ENCODE measurements at regions not wholly inside any gene's neighbourhood (a gene's known extent, or its start where the extent isn't known, plus 50 kb on each side); places are given as distances from the start of the nearest gene placed in this dataset.

GRCh38 chr12:71021491-71021890 is 101.0 kb upstream of the PTPRR start:
- H3K27me3 ChIP-seq (replicated peaks; ENCODE audit: control insufficient read depth, insufficient read depth, low read length), result no peaks in the 10 kb centered on the region
- POLR2A ChIA-PET, result no interaction called here
- intact Hi-C loops (cut with micrococcal nuclease; ENCODE audit: unreplicated experiment), result loop anchor here (10.0 kb wide), 1 partner anchor 373 kb away; no protein-coding TSS in a partner anchor
- H3K9me3 ChIP-seq, result no peaks in the 10 kb centered on the region
- TF ChIP-seq CTCF (IDR thresholded peaks at IDR 0.05; ENCODE audit: insufficient read depth in 1 of 2, low read depth in 1 of 2, low read length in 1 of 2, severe bottlenecking in 1 of 2, unreplicated experiment in 1 of 2), result no peak
- H3K4me1 ChIP-seq, result peaks cover 31% of the 10 kb centered on the region
- H3K9me3 Mint-ChIP-seq (ENCODE audit: unreplicated experiment), result peaks cover 12% of the 10 kb centered on the region
- no peaks in the 10 kb centered on the region for H3K36me3 Mint-ChIP-seq (ENCODE audit: insufficient read depth, unreplicated experiment)
- no peaks in the 10 kb centered on the region for H3K27me3 Mint-ChIP-seq (ENCODE audit: insufficient read depth, unreplicated experiment)
- CTCF ChIA-PET, result no interaction called here
- peaks cover 20% of the 10 kb centered on the region for H3K4me1 Mint-ChIP-seq (ENCODE audit: low read depth, unreplicated experiment)
- no peaks in the 10 kb centered on the region for H3K36me3 ChIP-seq (ENCODE audit: control insufficient read depth, insufficient read depth, low read length)
- no TSS peak for BruUV-seq (replicated peaks)
- no peak overlapping the region for H3K4me3 ChIP-seq (ENCODE audit: low read depth, low read length)
- peak in 1 of 2 experiments; percentile 23 for DNase-seq
- peak overlapping the region; percentile 40 for H3K27ac Mint-ChIP-seq (ENCODE audit: unreplicated experiment)
- H3K4me3 Mint-ChIP-seq (ENCODE audit: unreplicated experiment), result no peak overlapping the region

GRCh38 chr12:71019282-71019831 is 98.8 kb upstream of the PTPRR start:
- Histone ChIP-seq H3K27me3 (replicated peaks; ENCODE audit: control insufficient read depth, insufficient read depth, low read length) (no peaks in the 10 kb centered on the region), H3K9me3 (no peaks in the 10 kb centered on the region), H3K4me3 (ENCODE audit: low read depth, low read length) (no peak overlapping the region), H3K36me3 (ENCODE audit: control insufficient read depth, insufficient read depth, low read length) (no peaks in the 10 kb centered on the region), H3K4me1 (peaks cover 31% of the 10 kb centered on the region)
- ChIA-PET POLR2A (no interaction called here), CTCF (no interaction called here)
- DNase-seq, result no peak
- H3K4me1 Mint-ChIP-seq (ENCODE audit: low read depth, unreplicated experiment), result peaks cover 20% of the 10 kb centered on the region
- H3K27ac Mint-ChIP-seq (ENCODE audit: unreplicated experiment), result no peak overlapping the region
- H3K4me3 Mint-ChIP-seq (ENCODE audit: unreplicated experiment), result no peak overlapping the region
- no peaks in the 10 kb centered on the region for H3K36me3 Mint-ChIP-seq (ENCODE audit: insufficient read depth, unreplicated experiment)
- no peaks in the 10 kb centered on the region for H3K27me3 Mint-ChIP-seq (ENCODE audit: insufficient read depth, unreplicated experiment)
- H3K9me3 Mint-ChIP-seq (ENCODE audit: unreplicated experiment), result peaks cover 12% of the 10 kb centered on the region
- intact Hi-C loops (cut with micrococcal nuclease; ENCODE audit: unreplicated experiment), result no loop called here
- no peak for TF ChIP-seq CTCF (IDR thresholded peaks at IDR 0.05; ENCODE audit: insufficient read depth in 1 of 2, low read depth in 1 of 2, low read length in 1 of 2, severe bottlenecking in 1 of 2, unreplicated experiment in 1 of 2)
- BruUV-seq (replicated peaks), result no TSS peak

- H3K4me1 ChIP-seq, result peaks cover 31% of the 10 kb centered on the region
- ChIA-PET CTCF (no interaction called here), POLR2A (no interaction called here)
- no peak overlapping the region for H3K27ac Mint-ChIP-seq (ENCODE audit: unreplicated experiment)
- H3K4me3 Mint-ChIP-seq (ENCODE audit: unreplicated experiment), result no peak overlapping the region
- intact Hi-C loops (cut with micrococcal nuclease; ENCODE audit: unreplicated experiment), result no loop called here
- peaks cover 12% of the 10 kb centered on the region for H3K9me3 Mint-ChIP-seq (ENCODE audit: unreplicated experiment)
- no peaks in the 10 kb centered on the region for H3K9me3 ChIP-seq
- BruUV-seq (replicated peaks), result no TSS peak
- H3K27me3 ChIP-seq (replicated peaks; ENCODE audit: control insufficient read depth, insufficient read depth, low read length), result no peaks in the 10 kb centered on the region
- no peak for TF ChIP-seq CTCF (IDR thresholded peaks at IDR 0.05; ENCODE audit: insufficient read depth in 1 of 2, low read depth in 1 of 2, low read length in 1 of 2, severe bottlenecking in 1 of 2, unreplicated experiment in 1 of 2)
- H3K36me3 Mint-ChIP-seq (ENCODE audit: insufficient read depth, unreplicated experiment), result no peaks in the 10 kb centered on the region
- H3K36me3 ChIP-seq (ENCODE audit: control insufficient read depth, insufficient read depth, low read length), result no peaks in the 10 kb centered on the region
- DNase-seq, result no peak
- H3K27me3 Mint-ChIP-seq (ENCODE audit: insufficient read depth, unreplicated experiment), result no peaks in the 10 kb centered on the region
- H3K4me3 ChIP-seq (ENCODE audit: low read depth, low read length), result no peak overlapping the region
- peaks cover 20% of the 10 kb centered on the region for H3K4me1 Mint-ChIP-seq (ENCODE audit: low read depth, unreplicated experiment)
Measured at GRCh38 chr12:71018682-71019081, 98.1 kb upstream of the PTPRR start.
